ENCODE measurements at regions not wholly inside any gene's neighbourhood (a gene's known extent, or its start where the extent isn't known, plus 50 kb on each side); places are given as distances from the start of the nearest gene placed in this dataset.
"Not testable (repeated sequence)": the region's sequence is repeated elsewhere in the genome, so short reads cannot be mapped to it uniquely, and the experiment has no call there.

DNA sequence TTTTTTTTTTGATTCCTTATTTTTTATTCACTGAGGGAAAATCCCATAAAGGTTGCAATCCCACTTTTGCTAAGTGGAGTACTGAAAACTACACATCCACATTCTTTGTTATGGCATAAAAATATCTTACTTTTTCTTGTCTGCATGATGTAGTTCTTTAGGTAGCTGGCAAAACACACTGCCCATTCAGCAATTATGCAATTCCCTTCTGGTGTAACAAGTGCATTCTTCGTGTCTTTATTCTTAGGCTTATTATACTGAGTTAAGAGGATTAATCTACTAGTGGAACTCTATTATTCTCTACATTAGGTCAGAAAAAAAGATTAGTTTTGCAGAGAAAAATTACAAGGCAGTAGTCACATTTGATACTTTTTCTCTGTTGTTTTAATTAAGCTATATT lies 403.8 kb upstream of the GBE1 start:
- intact Hi-C loops (cut with DNase I), result no loop called here
- no peak for ATAC-seq
- H3K9me3 ChIP-seq, result no peaks in the 10 kb centered on the region
- no peak for DNase-seq
- no peak overlapping the region for H3K4me3 ChIP-seq
- no peaks in the 10 kb centered on the region for H3K27me3 ChIP-seq
- H3K36me3 ChIP-seq, result no peaks in the 10 kb centered on the region
- H3K27ac ChIP-seq, result no peak overlapping the region
- no peak for TF ChIP-seq CTCF (IDR thresholded peaks at IDR 0.05)
- H3K4me1 ChIP-seq, result no peaks in the 10 kb centered on the region

GRCh38 chr3:82163907-82164520 lies 402.6 kb upstream of the GBE1 start:
- no peak for ATAC-seq
- H3K27ac ChIP-seq, result no peak overlapping the region
- no peaks in the 10 kb centered on the region for H3K36me3 ChIP-seq
- no peaks in the 10 kb centered on the region for H3K9me3 ChIP-seq
- peak; percentile 11 for TF ChIP-seq CTCF (IDR thresholded peaks at IDR 0.05)
- H3K4me3 ChIP-seq, result no peak overlapping the region
- intact Hi-C loops (cut with DNase I), result no loop called here
- H3K27me3 ChIP-seq, result no peaks in the 10 kb centered on the region
- no peak for DNase-seq
- H3K4me1 ChIP-seq, result no peaks in the 10 kb centered on the region

DNA sequence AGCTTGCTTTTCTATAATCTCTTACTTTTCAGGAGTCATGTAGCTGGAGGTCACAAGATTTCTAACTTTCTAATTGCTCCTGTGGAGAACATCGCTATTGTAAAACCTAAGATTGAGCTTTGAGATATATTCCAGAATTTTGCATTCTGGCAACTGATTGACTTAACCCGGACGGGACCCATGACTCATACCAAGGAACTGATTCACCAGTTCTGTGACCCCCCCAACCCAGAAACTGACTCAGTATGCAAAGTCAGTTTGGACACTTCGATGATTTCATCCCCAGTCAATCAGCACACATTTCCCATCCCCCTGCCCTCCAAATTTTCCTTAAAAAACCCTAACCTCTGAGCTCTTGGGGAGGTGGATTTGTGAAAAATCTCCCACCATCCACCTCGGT lies 396.5 kb upstream of the GBE1 start:
- ATAC-seq, result no peak

DNA sequence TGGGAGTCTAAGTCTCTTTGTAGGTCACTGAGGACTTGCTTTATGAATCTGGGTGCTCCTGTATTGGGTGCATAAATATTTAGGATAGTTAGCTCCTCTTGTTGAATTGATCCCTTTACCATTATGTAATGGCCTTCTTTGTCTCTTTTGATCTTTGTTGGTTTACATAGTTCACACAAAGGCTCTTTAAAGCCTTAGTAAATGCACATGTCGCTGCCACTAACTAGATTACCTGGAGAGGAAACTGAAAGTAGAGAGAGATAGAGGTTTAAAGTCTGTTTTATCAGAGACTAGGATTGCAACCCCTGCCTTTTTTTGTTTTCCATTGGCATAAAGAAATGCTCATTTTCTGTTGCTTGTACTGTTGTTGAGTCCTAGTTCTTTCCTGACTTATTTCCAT lies 392.4 kb upstream of the GBE1 start:
- H3K9me3 ChIP-seq; H3K36me3 ChIP-seq; H3K4me3 ChIP-seq; intact Hi-C loops (cut with DNase I); ATAC-seq; H3K4me1 ChIP-seq; DNase-seq; H3K27me3 ChIP-seq; H3K27ac ChIP-seq: not testable (repeated sequence)

More for the DNA sequence above, 396.5 kb upstream of the GBE1 start:
- Histone ChIP-seq H3K36me3 (no peaks in the 10 kb centered on the region), H3K27me3 (no peaks in the 10 kb centered on the region), H3K27ac (no peak overlapping the region), H3K4me3 (no peak overlapping the region), H3K9me3 (no peaks in the 10 kb centered on the region), H3K4me1 (no peaks in the 10 kb centered on the region)
- DNase-seq, result no peak
- no peak for TF ChIP-seq CTCF (IDR thresholded peaks at IDR 0.05)
- intact Hi-C loops (cut with DNase I), result no loop called here

- DNase-seq (no peak), ATAC-seq (no peak)
- H3K4me3 ChIP-seq, result no peak overlapping the region
- H3K4me1 ChIP-seq, result no peaks in the 10 kb centered on the region
- no peaks in the 10 kb centered on the region for H3K36me3 ChIP-seq
- intact Hi-C loops (cut with DNase I), result no loop called here
- no peaks in the 10 kb centered on the region for H3K9me3 ChIP-seq
- no peaks in the 10 kb centered on the region for H3K27me3 ChIP-seq
- H3K27ac ChIP-seq, result no peak overlapping the region
- TF ChIP-seq CTCF (IDR thresholded peaks at IDR 0.05), result no peak
These were observed 384.3 kb upstream of the GBE1 start for GRCh38 chr3:82145742-82146141.

GRCh38 chr3:82144811-82145210 lies 383.4 kb upstream of the GBE1 start:
- Histone ChIP-seq H3K9me3 (no peaks in the 10 kb centered on the region), H3K27me3 (no peaks in the 10 kb centered on the region), H3K36me3 (no peaks in the 10 kb centered on the region), H3K4me1 (no peaks in the 10 kb centered on the region), H3K27ac (no peak overlapping the region), H3K4me3 (no peak overlapping the region)
- intact Hi-C loops (cut with DNase I), result no loop called here
- no peak for ATAC-seq
- TF ChIP-seq CTCF (IDR thresholded peaks at IDR 0.05), result no peak
- no peak for DNase-seq
